NB4 (cell line): ENCODE measurements at regions not wholly inside any gene's neighbourhood (a gene's known extent, or its start where the extent isn't known, plus 50 kb on each side); places are given as distances from the start of the nearest gene placed in this dataset.

Experiments
- POLR2A ChIP-seq: IDR thresholded peaks from 2 replicates; pipeline ENCODE4 v1.6.1; 2011; ENCODE audit warnings: mild to moderate bottlenecking; ENCODE audit not compliant: insufficient read length; ENCODE audit errors: extremely low read depth
- TF ChIP-seq, protein P1 (sequence below): IDR thresholded peaks from one replicate; pipeline ENCODE4 v1.5.1; 2012; ENCODE audit warnings: low read depth, low read length
- TF ChIP-seq, protein P2 (sequence below): IDR thresholded peaks from 2 replicates; pipeline ENCODE4 v1.6.1; 2011; ENCODE audit warnings: low read depth, low read length

DNA sequence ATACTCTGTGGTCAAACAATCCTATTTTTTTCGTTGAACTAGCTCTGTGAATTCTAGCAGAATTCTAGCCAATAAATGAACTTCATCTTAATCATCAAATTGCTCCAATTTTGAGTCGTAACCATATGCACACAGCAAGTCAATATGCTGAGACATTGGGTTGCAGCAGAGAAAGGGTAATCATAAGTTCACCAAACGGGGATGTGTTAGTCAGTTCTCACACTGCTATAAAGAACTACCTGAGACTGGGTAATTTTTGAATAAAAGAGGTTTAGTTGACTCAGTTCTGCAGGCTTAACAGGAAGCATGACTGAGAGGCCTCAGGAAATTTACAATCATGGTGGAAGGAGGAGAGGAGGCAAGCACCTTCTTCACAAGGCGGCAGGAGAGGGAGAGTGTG is 67.7 kb upstream of the ABCC4 start:
- no peak for TF ChIP-seq POLR2A
- TF ChIP-seq, protein P1, sequence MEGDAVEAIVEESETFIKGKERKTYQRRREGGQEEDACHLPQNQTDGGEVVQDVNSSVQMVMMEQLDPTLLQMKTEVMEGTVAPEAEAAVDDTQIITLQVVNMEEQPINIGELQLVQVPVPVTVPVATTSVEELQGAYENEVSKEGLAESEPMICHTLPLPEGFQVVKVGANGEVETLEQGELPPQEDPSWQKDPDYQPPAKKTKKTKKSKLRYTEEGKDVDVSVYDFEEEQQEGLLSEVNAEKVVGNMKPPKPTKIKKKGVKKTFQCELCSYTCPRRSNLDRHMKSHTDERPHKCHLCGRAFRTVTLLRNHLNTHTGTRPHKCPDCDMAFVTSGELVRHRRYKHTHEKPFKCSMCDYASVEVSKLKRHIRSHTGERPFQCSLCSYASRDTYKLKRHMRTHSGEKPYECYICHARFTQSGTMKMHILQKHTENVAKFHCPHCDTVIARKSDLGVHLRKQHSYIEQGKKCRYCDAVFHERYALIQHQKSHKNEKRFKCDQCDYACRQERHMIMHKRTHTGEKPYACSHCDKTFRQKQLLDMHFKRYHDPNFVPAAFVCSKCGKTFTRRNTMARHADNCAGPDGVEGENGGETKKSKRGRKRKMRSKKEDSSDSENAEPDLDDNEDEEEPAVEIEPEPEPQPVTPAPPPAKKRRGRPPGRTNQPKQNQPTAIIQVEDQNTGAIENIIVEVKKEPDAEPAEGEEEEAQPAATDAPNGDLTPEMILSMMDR: no peak
- TF ChIP-seq, protein P2, sequence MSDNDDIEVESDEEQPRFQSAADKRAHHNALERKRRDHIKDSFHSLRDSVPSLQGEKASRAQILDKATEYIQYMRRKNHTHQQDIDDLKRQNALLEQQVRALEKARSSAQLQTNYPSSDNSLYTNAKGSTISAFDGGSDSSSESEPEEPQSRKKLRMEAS: no peak
